ENCODE measurements at regions not wholly inside any gene's neighbourhood (a gene's known extent, or its start where the extent isn't known, plus 50 kb on each side); places are given as distances from the start of the nearest gene placed in this dataset.

DNA sequence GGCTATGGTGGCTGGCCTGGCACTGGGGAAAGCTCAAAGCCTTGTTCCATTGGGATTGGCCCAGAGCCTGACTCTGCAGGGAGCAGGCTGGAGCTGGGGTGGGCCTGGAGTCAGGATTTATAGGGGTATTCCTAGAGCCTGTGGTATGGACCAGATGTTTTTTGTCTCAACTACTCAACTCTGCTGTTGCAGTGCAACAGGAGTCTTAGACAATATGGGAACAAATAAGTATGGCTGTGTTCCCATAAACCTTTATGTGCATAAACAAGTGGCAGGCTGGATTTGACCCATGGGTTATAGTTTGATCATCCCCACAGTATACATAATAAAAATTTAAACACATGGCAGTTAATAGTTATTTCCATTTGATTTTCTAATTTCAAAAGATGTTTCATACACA is 557.9 kb upstream of the ARX start:
- H3K4me3 ChIP-seq (ENCODE audit: low read depth, low read length, poor library complexity, severe bottlenecking), result no peak overlapping the region
- CTCF ChIA-PET (ENCODE audit: unreplicated experiment), result no interaction called here
- H3K4me1 ChIP-seq (ENCODE audit: insufficient read depth, low read length, poor library complexity, severe bottlenecking), result no peaks in the 10 kb centered on the region
- H3K9me3 ChIP-seq (ENCODE audit: low read length), result no peaks in the 10 kb centered on the region
- no TSS peak for BruUV-seq (replicated peaks)
- H2AFZ ChIP-seq (ENCODE audit: low read length), result no peak overlapping the region
- no peaks in the 10 kb centered on the region for H4K20me1 ChIP-seq (ENCODE audit: insufficient read depth, low read length)
- POLR2A ChIA-PET, result no interaction called here
- no peaks in the 10 kb centered on the region for H3K79me2 ChIP-seq (ENCODE audit: insufficient read depth, low read depth, low read length)
- TF ChIP-seq, protein P1, sequence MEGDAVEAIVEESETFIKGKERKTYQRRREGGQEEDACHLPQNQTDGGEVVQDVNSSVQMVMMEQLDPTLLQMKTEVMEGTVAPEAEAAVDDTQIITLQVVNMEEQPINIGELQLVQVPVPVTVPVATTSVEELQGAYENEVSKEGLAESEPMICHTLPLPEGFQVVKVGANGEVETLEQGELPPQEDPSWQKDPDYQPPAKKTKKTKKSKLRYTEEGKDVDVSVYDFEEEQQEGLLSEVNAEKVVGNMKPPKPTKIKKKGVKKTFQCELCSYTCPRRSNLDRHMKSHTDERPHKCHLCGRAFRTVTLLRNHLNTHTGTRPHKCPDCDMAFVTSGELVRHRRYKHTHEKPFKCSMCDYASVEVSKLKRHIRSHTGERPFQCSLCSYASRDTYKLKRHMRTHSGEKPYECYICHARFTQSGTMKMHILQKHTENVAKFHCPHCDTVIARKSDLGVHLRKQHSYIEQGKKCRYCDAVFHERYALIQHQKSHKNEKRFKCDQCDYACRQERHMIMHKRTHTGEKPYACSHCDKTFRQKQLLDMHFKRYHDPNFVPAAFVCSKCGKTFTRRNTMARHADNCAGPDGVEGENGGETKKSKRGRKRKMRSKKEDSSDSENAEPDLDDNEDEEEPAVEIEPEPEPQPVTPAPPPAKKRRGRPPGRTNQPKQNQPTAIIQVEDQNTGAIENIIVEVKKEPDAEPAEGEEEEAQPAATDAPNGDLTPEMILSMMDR (conservative IDR thresholded peaks at IDR 0.05; ENCODE audit: low read length), result no peak
- no peak for TF ChIP-seq EZH2phosphoT487 (IDR thresholded peaks at IDR 0.05; ENCODE audit: borderline replicate concordance, low read depth, low read length)
- no peaks in the 10 kb centered on the region for H3K9me2 ChIP-seq (ENCODE audit: insufficient read depth, low read length)
- no peak overlapping the region for H3K27ac ChIP-seq (ENCODE audit: low read depth, low read length, poor library complexity, severe bottlenecking)
- H3K36me3 ChIP-seq (ENCODE audit: insufficient read depth, low read length), result no peaks in the 10 kb centered on the region
- intact Hi-C loops (cut with micrococcal nuclease; ENCODE audit: unreplicated experiment), result no loop called here
- DNase-seq (ENCODE audit: low spot score), result no peak
- H3K4me2 ChIP-seq (ENCODE audit: low read length), result no peak overlapping the region

GRCh38 chrX:25596921-25597320 is 541.2 kb upstream of the MAGEB18 start:
- ChIA-PET CTCF (ENCODE audit: unreplicated experiment) (no interaction called here), POLR2A (no interaction called here)
- intact Hi-C loops (cut with micrococcal nuclease; ENCODE audit: unreplicated experiment), result no loop called here
- DNase-seq (ENCODE audit: low spot score), result no peak
- TF ChIP-seq, protein P1 (conservative IDR thresholded peaks at IDR 0.05; ENCODE audit: low read length), result no peak
- TF ChIP-seq EZH2phosphoT487 (IDR thresholded peaks at IDR 0.05; ENCODE audit: borderline replicate concordance, low read depth, low read length), result no peak
- Histone ChIP-seq H2AFZ (ENCODE audit: low read length) (no peak overlapping the region), H3K9me2 (ENCODE audit: insufficient read depth, low read length) (no peaks in the 10 kb centered on the region), H3K36me3 (ENCODE audit: insufficient read depth, low read length) (no peaks in the 10 kb centered on the region), H4K20me1 (ENCODE audit: insufficient read depth, low read length) (no peaks in the 10 kb centered on the region), H3K9me3 (ENCODE audit: low read length) (no peaks in the 10 kb centered on the region), H3K79me2 (ENCODE audit: insufficient read depth, low read depth, low read length) (no peaks in the 10 kb centered on the region), H3K27ac (ENCODE audit: low read depth, low read length, poor library complexity, severe bottlenecking) (no peak overlapping the region), H3K4me1 (ENCODE audit: insufficient read depth, low read length, poor library complexity, severe bottlenecking) (no peaks in the 10 kb centered on the region), H3K4me3 (ENCODE audit: low read depth, low read length, poor library complexity, severe bottlenecking) (no peak overlapping the region), H3K4me2 (ENCODE audit: low read length) (no peak overlapping the region)
- no TSS peak for BruUV-seq (replicated peaks)

GRCh38 chrX:25597551-25597950 is 540.6 kb upstream of the MAGEB18 start:
- Histone ChIP-seq H3K9me2 (ENCODE audit: insufficient read depth, low read length) (no peaks in the 10 kb centered on the region), H3K4me1 (ENCODE audit: insufficient read depth, low read length, poor library complexity, severe bottlenecking) (no peaks in the 10 kb centered on the region), H2AFZ (ENCODE audit: low read length) (no peak overlapping the region), H3K4me2 (ENCODE audit: low read length) (no peak overlapping the region), H3K27ac (ENCODE audit: low read depth, low read length, poor library complexity, severe bottlenecking) (no peak overlapping the region), H3K4me3 (ENCODE audit: low read depth, low read length, poor library complexity, severe bottlenecking) (no peak overlapping the region), H3K79me2 (ENCODE audit: insufficient read depth, low read depth, low read length) (no peaks in the 10 kb centered on the region), H3K36me3 (ENCODE audit: insufficient read depth, low read length) (no peaks in the 10 kb centered on the region), H3K9me3 (ENCODE audit: low read length) (no peaks in the 10 kb centered on the region), H4K20me1 (ENCODE audit: insufficient read depth, low read length) (no peaks in the 10 kb centered on the region)
- no TSS peak for BruUV-seq (replicated peaks)
- DNase-seq (ENCODE audit: low spot score), result no peak
- CTCF ChIA-PET (ENCODE audit: unreplicated experiment), result no interaction called here
- TF ChIP-seq, protein P1 (conservative IDR thresholded peaks at IDR 0.05; ENCODE audit: low read length), result no peak
- no peak for TF ChIP-seq EZH2phosphoT487 (IDR thresholded peaks at IDR 0.05; ENCODE audit: borderline replicate concordance, low read depth, low read length)
- intact Hi-C loops (cut with micrococcal nuclease; ENCODE audit: unreplicated experiment), result no loop called here
- POLR2A ChIA-PET, result no interaction called here
